PC-9 (cell line): ENCODE measurements at regions not wholly inside any gene's neighbourhood (a gene's known extent, or its start where the extent isn't known, plus 50 kb on each side); places are given as distances from the start of the nearest gene placed in this dataset.

Source experiments
- EZH2 ChIP-seq: fragments of 200-600 bp; sonication (generic); IDR thresholded peaks from 2 replicates; pipeline ENCODE4 v1.8.0; 2017; ENCODE audit warnings: antibody characterized with exemption, low read depth
- TF ChIP-seq, protein P1 (sequence below): fragments of 200-600 bp; sonication (generic); conservative IDR thresholded peaks from 2 replicates; pipeline ENCODE4 v1.6.1; 2017; ENCODE audit warnings: mixed run types, antibody characterized with exemption, mild to moderate bottlenecking, moderate library complexity

DNA sequence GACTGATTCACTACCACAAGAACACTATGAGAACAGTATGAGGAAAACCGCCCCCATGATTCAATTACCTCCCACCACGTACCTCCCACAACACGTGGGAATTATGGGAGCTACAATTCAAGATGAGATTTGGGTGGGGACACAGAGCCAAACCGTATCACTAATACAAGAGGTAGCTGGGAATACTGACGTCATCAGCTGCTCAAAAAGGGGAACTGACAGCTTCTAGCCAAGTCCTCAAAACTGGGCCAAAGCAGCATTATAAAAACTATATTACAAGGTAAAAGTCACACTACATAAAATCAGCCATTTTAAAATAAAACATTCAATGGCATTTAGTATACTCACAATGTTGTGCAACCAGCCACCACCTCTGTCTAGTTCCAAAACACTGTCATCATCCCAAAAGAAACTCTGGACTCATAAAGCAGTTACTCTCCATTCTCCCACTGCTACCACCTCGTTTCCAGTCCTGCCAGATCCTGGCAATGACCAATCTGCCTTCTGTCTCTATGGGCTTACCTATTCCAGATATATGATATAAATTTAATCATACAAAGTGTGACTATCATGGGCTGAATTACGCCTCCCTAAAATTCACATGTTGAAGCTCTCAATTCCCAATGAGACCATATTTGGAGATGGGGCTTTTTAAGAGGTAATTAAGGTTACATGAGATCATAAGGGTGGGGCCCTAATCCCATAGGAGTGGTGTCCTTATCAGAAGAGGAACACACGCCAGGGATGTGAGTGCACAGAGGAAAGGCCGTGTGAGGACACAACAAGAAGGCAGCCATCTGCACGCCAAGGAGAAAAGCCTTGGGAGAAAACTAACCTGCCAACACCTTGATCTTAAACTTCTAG lies 192.1 kb downstream of the SETD4 start:
- TF ChIP-seq, protein P1, sequence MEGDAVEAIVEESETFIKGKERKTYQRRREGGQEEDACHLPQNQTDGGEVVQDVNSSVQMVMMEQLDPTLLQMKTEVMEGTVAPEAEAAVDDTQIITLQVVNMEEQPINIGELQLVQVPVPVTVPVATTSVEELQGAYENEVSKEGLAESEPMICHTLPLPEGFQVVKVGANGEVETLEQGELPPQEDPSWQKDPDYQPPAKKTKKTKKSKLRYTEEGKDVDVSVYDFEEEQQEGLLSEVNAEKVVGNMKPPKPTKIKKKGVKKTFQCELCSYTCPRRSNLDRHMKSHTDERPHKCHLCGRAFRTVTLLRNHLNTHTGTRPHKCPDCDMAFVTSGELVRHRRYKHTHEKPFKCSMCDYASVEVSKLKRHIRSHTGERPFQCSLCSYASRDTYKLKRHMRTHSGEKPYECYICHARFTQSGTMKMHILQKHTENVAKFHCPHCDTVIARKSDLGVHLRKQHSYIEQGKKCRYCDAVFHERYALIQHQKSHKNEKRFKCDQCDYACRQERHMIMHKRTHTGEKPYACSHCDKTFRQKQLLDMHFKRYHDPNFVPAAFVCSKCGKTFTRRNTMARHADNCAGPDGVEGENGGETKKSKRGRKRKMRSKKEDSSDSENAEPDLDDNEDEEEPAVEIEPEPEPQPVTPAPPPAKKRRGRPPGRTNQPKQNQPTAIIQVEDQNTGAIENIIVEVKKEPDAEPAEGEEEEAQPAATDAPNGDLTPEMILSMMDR: no peak
- TF ChIP-seq EZH2: no peak
